Bronchial epithelial cell (primary cell): ENCODE measurements at regions not wholly inside any gene's neighbourhood (a gene's known extent, or its start where the extent isn't known, plus 50 kb on each side); places are given as distances from the start of the nearest gene placed in this dataset.

Source experiments
- DNase-seq: peaks from one replicate; pipeline ENCODE4 v3.0.0-alpha.2; 2010; ENCODE audit warnings: low read depth
- FAIRE-seq: peaks from 2 replicates; lab custom pipeline; 2011; peaks lifted over from hg19 to GRCh38; lab: Jason Lieb, UNC
- H3K27me3 ChIP-seq: 2 replicates; pipeline ENCODE4 v1.5.1; 2011; ENCODE audit warnings: low read length; ENCODE audit not compliant: control insufficient read depth, insufficient read depth
- H3K36me3 ChIP-seq: 2 replicates; pipeline ENCODE4 v1.5.1; 2011; ENCODE audit warnings: low read length; ENCODE audit not compliant: control insufficient read depth, insufficient read depth
- H3K4me3 ChIP-seq: 2 replicates; pipeline ENCODE4 v1.5.1; 2011; ENCODE audit warnings: mild to moderate bottlenecking, low read depth, low read length, control low read depth
- CTCF ChIP-seq: IDR thresholded peaks from 2 replicates; pipeline ENCODE4 v1.5.1; 2011; ENCODE audit warnings: mild to moderate bottlenecking, moderate library complexity, low read length, control low read depth, inconsistent platforms; ENCODE audit not compliant: insufficient read depth, severe bottlenecking

DNA sequence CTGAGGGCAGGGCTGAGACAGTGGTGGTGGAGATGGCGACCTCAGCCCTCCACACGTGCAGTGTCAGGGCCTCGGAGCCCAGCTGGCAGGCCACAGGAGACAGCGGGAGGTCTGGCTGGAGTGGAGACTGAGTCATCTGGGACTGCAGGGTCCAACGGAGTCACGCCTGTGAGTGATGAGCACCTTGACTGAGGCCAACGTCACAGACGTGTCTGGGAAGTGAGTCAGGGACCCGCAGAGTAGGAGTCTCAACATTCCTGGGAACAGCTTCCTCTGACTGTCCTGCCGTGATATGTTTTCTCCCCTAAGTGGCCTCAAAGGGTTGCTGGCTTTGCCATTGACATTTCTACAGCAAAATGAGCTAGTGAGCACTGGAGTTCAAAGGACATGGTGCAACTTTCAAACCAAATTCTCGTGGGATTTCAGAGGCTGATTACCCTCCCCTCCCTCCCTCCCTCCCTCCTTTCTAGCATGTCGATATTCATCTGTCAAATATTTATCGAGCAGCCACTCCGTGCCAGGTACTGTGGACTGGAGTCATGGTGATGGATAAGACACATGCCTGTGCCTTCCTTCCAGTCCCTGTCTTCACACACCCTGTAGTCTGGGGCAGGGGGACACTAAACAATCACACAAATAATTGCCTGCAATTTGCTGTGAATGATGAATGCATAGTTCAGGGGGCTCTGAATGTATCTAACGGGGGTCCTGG, 53.3 kb upstream of the AMOTL2 start:
- no peak overlapping the region for H3K4me3 ChIP-seq
- H3K27me3 ChIP-seq: no peaks in the 10 kb centered on the region
- TF ChIP-seq CTCF: no peak
- FAIRE-seq: peak; percentile 99
- DNase-seq: peak; percentile 99
- H3K36me3 ChIP-seq: no peaks in the 10 kb centered on the region

GRCh38 chr3:134426660-134427181, 52.5 kb upstream of the AMOTL2 start:
- no peaks in the 10 kb centered on the region for H3K36me3 ChIP-seq

GRCh38 chr3:134425943-134426342, 51.7 kb upstream of the AMOTL2 start:
- no peaks in the 10 kb centered on the region for H3K36me3 ChIP-seq
- no peaks in the 10 kb centered on the region for H3K27me3 ChIP-seq
- no peak for TF ChIP-seq CTCF
- DNase-seq (no peak), FAIRE-seq (no peak)
- H3K4me3 ChIP-seq: no peak overlapping the region

More at GRCh38 chr3:134426660-134427181, 52.5 kb upstream of the AMOTL2 start:
- TF ChIP-seq CTCF: no peak
- DNase-seq: peak; percentile 12
- no peak overlapping the region for H3K4me3 ChIP-seq
- FAIRE-seq: no peak
- no peaks in the 10 kb centered on the region for H3K27me3 ChIP-seq
